HCT116 (cell line): ENCODE measurements at regions not wholly inside any gene's neighbourhood (a gene's known extent, or its start where the extent isn't known, plus 50 kb on each side); places are given as distances from the start of the nearest gene placed in this dataset.

Source experiments
- ATAC-seq: fragments of 200-7000 bp; cut with Tn5 transposase; 2 replicates; pipeline ENCODE4 v1.9.1; 2020; ENCODE audit warnings: mild to moderate bottlenecking, moderate library complexity
- BruUV-seq: library from RNA; stranded (reverse); fragments of 400-500 nt; replicated peaks from 2 replicates; lab custom pipeline; 2021; lab: Mats Ljungman, UMichigan
- CTCF ChIA-PET: fragments of 300-600 bp; sonication (Branson Sonifier 250); formaldehyde crosslinking; loops from one replicate; lab custom pipeline; 2021; ENCODE audit warnings: antibody characterized with exemption; lab: Charles Lee
- POLR2A ChIA-PET: fragments of 300-600, 350-600 bp; sonication (Branson Sonifier 250); formaldehyde crosslinking; loops from one replicate; lab custom pipeline; 2021; ENCODE audit warnings: antibody characterized with exemption; lab: Charles Lee
- RAD21 ChIA-PET, 2 experiments: fragments of 300-600 bp; sonication (Branson Sonifier 250); formaldehyde crosslinking; loops; one replicate each; lab custom pipeline; 2023; ENCODE audit warnings: low total read pairs in 2 of 2; ENCODE audit not compliant: uncharacterized antibody in 2 of 2, unreplicated experiment in 2 of 2, low non-redundant PET in 1 of 2; lab: Charles Lee
- DNase-seq: peaks from one replicate; pipeline ENCODE4 v3.0.0-alpha.2; 2010; ENCODE audit warnings: low read depth, low spot score
- H2AFZ ChIP-seq: fragments of 200-600 bp; shearing (Covaris generic), sonication (generic); 2 replicates; pipeline ENCODE4 v1.6.1; 2017; ENCODE audit warnings: low read depth, mixed run types, mixed read lengths, antibody characterized with exemption, low read length; ENCODE audit not compliant: poor library complexity, severe bottlenecking
- H3K27ac ChIP-seq: 2 replicates; pipeline ENCODE4 v1.5.1; 2012; ENCODE audit warnings: low read depth, low read length
- H3K27me3 ChIP-seq: fragments of 200-600 bp; sonication (generic); 2 replicates; pipeline ENCODE4 v1.6.1; 2016; ENCODE audit warnings: mixed run types, low read length, mixed read lengths; ENCODE audit not compliant: insufficient read depth
- H3K36me3 ChIP-seq, 2 experiments: fragments of 200-500 bp in 1 of 2; fragments of 200-600 bp in 1 of 2; sonication (Bioruptor generic) in 1 of 2; sonication (generic) in 1 of 2; 2 replicates each; pipeline versions ENCODE4 v1.5.1 to v1.6.1; 2014 to 2016; ENCODE audit warnings: low read length in 2 of 2, inconsistent platforms in 1 of 2, mixed read lengths in 1 of 2, mixed run types in 1 of 2; ENCODE audit not compliant: insufficient read depth in 2 of 2, control insufficient read depth in 1 of 2
- H3K4me1 ChIP-seq, 2 experiments: fragments of 200-600 bp in 1 of 2; sonication (generic) in 1 of 2; 2 replicates each; pipeline versions ENCODE4 v1.5.1 to v1.6.1; 2012 to 2017; ENCODE audit warnings: low read length in 2 of 2, inconsistent platforms in 1 of 2, mild to moderate bottlenecking in 1 of 2, mixed read lengths in 1 of 2, mixed run types in 1 of 2, moderate library complexity in 1 of 2; ENCODE audit not compliant: insufficient read depth in 2 of 2, control insufficient read depth in 1 of 2
- H3K4me2 ChIP-seq: fragments of 200-600 bp; sonication (generic); 2 replicates; pipeline ENCODE4 v1.6.1; 2017; ENCODE audit warnings: mixed run types, low read length, mixed read lengths
- H3K4me3 ChIP-seq, 2 experiments: fragments of 200-600 bp in 1 of 2; sonication (generic) in 1 of 2; replicated peaks in 1 of 2; 2 replicates each; pipeline ENCODE4 v1.5.1; 2011 to 2016; ENCODE audit warnings: low read length in 2 of 2, control low read depth in 1 of 2, low read depth in 1 of 2, mild to moderate bottlenecking in 1 of 2, mixed read lengths in 1 of 2, mixed run types in 1 of 2
- H3K79me2 ChIP-seq: fragments of 200-600 bp; sonication (generic); 2 replicates; pipeline ENCODE4 v1.6.1; 2017; ENCODE audit warnings: mild to moderate bottlenecking, mixed run types, low read length, moderate library complexity, mixed read lengths; ENCODE audit not compliant: insufficient read depth
- H3K9ac ChIP-seq: fragments of 200-600 bp; sonication (generic); 2 replicates; pipeline ENCODE4 v1.6.1; 2016; ENCODE audit warnings: low read length, mixed read lengths
- H3K9me2 ChIP-seq: fragments of 200-600 bp; sonication (generic), shearing (Covaris generic); 2 replicates; pipeline ENCODE4 v1.6.1; 2017; ENCODE audit warnings: mixed run types, mild to moderate bottlenecking, moderate library complexity; ENCODE audit not compliant: insufficient read depth
- H3K9me3 ChIP-seq, 2 experiments: fragments of 200-500 bp in 1 of 2; fragments of 200-600 bp in 1 of 2; sonication (Bioruptor generic) in 1 of 2; sonication (generic) in 1 of 2; 2 replicates each; pipeline ENCODE4 v1.6.1; 2014 to 2017; ENCODE audit warnings: low read length in 2 of 2, mixed read lengths in 2 of 2, inconsistent platforms in 1 of 2, low read depth in 1 of 2, mild to moderate bottlenecking in 1 of 2, mixed run types in 1 of 2, moderate library complexity in 1 of 2; ENCODE audit not compliant: control insufficient read depth in 1 of 2, insufficient read depth in 1 of 2
- H4K20me1 ChIP-seq: fragments of 200-600 bp; sonication (generic), shearing (Covaris generic); 2 replicates; pipeline ENCODE4 v1.6.1; 2017; ENCODE audit warnings: mixed run types, mild to moderate bottlenecking, moderate library complexity; ENCODE audit not compliant: insufficient read depth
- CBX3 ChIP-seq: IDR thresholded peaks from 2 replicates; pipeline ENCODE4 v1.6.1; 2012; ENCODE audit warnings: low read depth
- CEBPB ChIP-seq: IDR thresholded peaks from 2 replicates; pipeline ENCODE4 v1.6.1; 2012; ENCODE audit warnings: low read depth
- CTCF ChIP-seq, 3 experiments: fragments of 200-600 bp in 1 of 3; sonication (generic) in 1 of 3; IDR thresholded peaks in 2 of 3; conservative IDR thresholded peaks in 1 of 3; 2 replicates each; pipeline ENCODE4 v1.5.1; 2012 to 2017; ENCODE audit warnings: low read depth in 2 of 3, low read length in 2 of 3, antibody characterized with exemption in 1 of 3, borderline replicate concordance in 1 of 3, control low read depth in 1 of 3, mild to moderate bottlenecking in 1 of 3, mixed read lengths in 1 of 3, mixed run types in 1 of 3, moderate library complexity in 1 of 3; ENCODE audit not compliant: insufficient read depth in 1 of 3
- EGR1 ChIP-seq: IDR thresholded peaks from 2 replicates; pipeline ENCODE4 v1.6.1; 2012; ENCODE audit warnings: low read depth
- ELF1 ChIP-seq: IDR thresholded peaks from 2 replicates; pipeline ENCODE4 v1.6.1; 2012; ENCODE audit warnings: low read depth, borderline replicate concordance
- EZH2 ChIP-seq: fragments of 200-600 bp; sonication (generic); IDR thresholded peaks from 2 replicates; pipeline ENCODE4 v1.6.1; 2017; ENCODE audit warnings: antibody characterized with exemption, mixed run types
- EZH2phosphoT487 ChIP-seq: fragments of 200-600 bp; IDR thresholded peaks from 2 replicates; pipeline ENCODE4 v1.6.1; 2018; ENCODE audit warnings: antibody characterized with exemption, borderline replicate concordance
- FOSL1 ChIP-seq: IDR thresholded peaks from 2 replicates; pipeline ENCODE4 v1.6.1; 2012; ENCODE audit warnings: low read depth
- JUND ChIP-seq: IDR thresholded peaks from 2 replicates; pipeline ENCODE4 v1.6.1; 2012
- MAX ChIP-seq: IDR thresholded peaks from 2 replicates; pipeline ENCODE4 v1.6.1; 2012
- POLR2A ChIP-seq: IDR thresholded peaks from 2 replicates; pipeline ENCODE4 v1.7.0; 2011; ENCODE audit warnings: borderline replicate concordance; ENCODE audit not compliant: insufficient read depth, insufficient read length; ENCODE audit errors: extremely low read depth
- POLR2AphosphoS5 ChIP-seq: IDR thresholded peaks from 2 replicates; pipeline ENCODE4 v1.6.1; 2011; ENCODE audit warnings: mild to moderate bottlenecking, low read depth, low read length, moderate library complexity
- REST ChIP-seq: IDR thresholded peaks from 2 replicates; pipeline ENCODE4 v1.6.1; 2012; ENCODE audit warnings: low read depth
- SIN3A ChIP-seq: IDR thresholded peaks from 2 replicates; pipeline ENCODE4 v1.6.1; 2012; ENCODE audit warnings: low read depth
- SP1 ChIP-seq: IDR thresholded peaks from 2 replicates; pipeline ENCODE4 v1.6.1; 2012; ENCODE audit warnings: low read depth
- SRF ChIP-seq: IDR thresholded peaks from 2 replicates; pipeline ENCODE4 v1.6.1; 2012; ENCODE audit warnings: low read depth
- TCF7L2 ChIP-seq: IDR thresholded peaks from 2 replicates; pipeline ENCODE4 v1.7.0; 2011; ENCODE audit warnings: borderline replicate concordance, inconsistent platforms; ENCODE audit not compliant: insufficient read depth, insufficient read length; ENCODE audit errors: extremely low read depth
- ZFX ChIP-seq: fragments of 450-650 bp; IDR thresholded peaks from 2 replicates; pipeline ENCODE4 v1.6.1; 2017
- ZNF274 ChIP-seq: fragments of 200-500 bp; sonication (Bioruptor generic); IDR thresholded peaks from 2 replicates; pipeline ENCODE4 v1.6.1; 2014; ENCODE audit warnings: mild to moderate bottlenecking, low read depth, low read length, inconsistent platforms
- intact Hi-C: fragments of 100-400 bp; cut with micrococcal nuclease; formaldehyde crosslinking; loops from 2 replicates; pipeline ENCODE4 v1.10.0; 2022

GRCh38 chr10:4217653-4218052 lies 432.6 kb upstream of the KLF6 start:
- H3K9ac ChIP-seq, result no peak overlapping the region
- ATAC-seq, result no peak

GRCh38 chr10:4217187-4217586 lies 432.2 kb upstream of the KLF6 start:
- Histone ChIP-seq H3K9ac (no peak overlapping the region), H3K9me2 (no peaks in the 10 kb centered on the region), H2AFZ (no peak overlapping the region), H3K36me3 (no peaks in the 10 kb centered on the region), H3K9me3 (no peaks in the 10 kb centered on the region), H3K27me3 (no peaks in the 10 kb centered on the region), H3K79me2 (no peaks in the 10 kb centered on the region), H3K4me2 (no peak overlapping the region), H3K27ac (no peak overlapping the region), H3K4me1 (no peaks in the 10 kb centered on the region), H3K4me3 (no peak overlapping the region), H4K20me1 (no peaks in the 10 kb centered on the region)
- ATAC-seq (no peak), DNase-seq (no peak)
- POLR2A ChIA-PET, result no interaction called here
- CTCF ChIA-PET, result no interaction called here
- no TSS peak for BruUV-seq
- RAD21 ChIA-PET, result no interaction called here
- intact Hi-C loops, result no loop called here
- no peak for TF ChIP-seq EZH2
- TF ChIP-seq CEBPB, result no peak
- no peak for TF ChIP-seq SRF
- TF ChIP-seq POLR2A, result no peak
- no peak for TF ChIP-seq JUND
- TF ChIP-seq CBX3, result no peak
- TF ChIP-seq EGR1, result no peak
- no peak for TF ChIP-seq MAX
- no peak for TF ChIP-seq SIN3A
- no peak for TF ChIP-seq ELF1
- no peak for TF ChIP-seq TCF7L2
- no peak for TF ChIP-seq REST
- no peak for TF ChIP-seq EZH2phosphoT487
- TF ChIP-seq ZNF274, result no peak
- no peak for TF ChIP-seq SP1
- no peak for TF ChIP-seq FOSL1
- no peak for TF ChIP-seq CTCF (IDR thresholded peaks at IDR 0.05 in 2 of 3, conservative IDR thresholded peaks at IDR 0.05 in 1 of 3; ENCODE audit: borderline replicate concordance in 1 of 3, insufficient read depth in 1 of 3, low read depth in 2 of 3, low read length in 2 of 3)

More at GRCh38 chr10:4217653-4218052, 432.6 kb upstream of the KLF6 start:
- ChIA-PET CTCF (no interaction called here), RAD21 (no interaction called here), POLR2A (no interaction called here)
- Histone ChIP-seq H3K4me2 (no peak overlapping the region), H3K79me2 (no peaks in the 10 kb centered on the region), H4K20me1 (no peaks in the 10 kb centered on the region), H3K9me2 (no peaks in the 10 kb centered on the region), H3K4me3 (no peak overlapping the region), H3K27ac (no peak overlapping the region), H3K4me1 (no peaks in the 10 kb centered on the region), H2AFZ (no peak overlapping the region), H3K27me3 (no peaks in the 10 kb centered on the region), H3K36me3 (no peaks in the 10 kb centered on the region), H3K9me3 (no peaks in the 10 kb centered on the region)
- DNase-seq, result no peak
- no TSS peak for BruUV-seq
- no peak for TF ChIP-seq TCF7L2
- TF ChIP-seq ELF1, result no peak
- no peak for TF ChIP-seq ZFX
- TF ChIP-seq POLR2AphosphoS5, result no peak
- intact Hi-C loops, result no loop called here
